Memory B cell (primary cell): ENCODE measurements at regions not wholly inside any gene's neighbourhood (a gene's known extent, or its start where the extent isn't known, plus 50 kb on each side); places are given as distances from the start of the nearest gene placed in this dataset.

Experiments used
- ATAC-seq: fragments of 150-1000 bp; cut with Tn5 transposase; 2 replicates; pipeline ENCODE4 v1.10.0; 2021; ENCODE audit warnings: low read depth, mild to moderate bottlenecking, moderate library complexity
- DNase-seq, 2 donors: peaks; one replicate each; pipeline ENCODE4 v3.0.0; 2022; ENCODE audit warnings: low spot score in 2 of 2
- H3K27ac Mint-ChIP-seq: one replicate; pipeline ENCODE4 v1.8.0; 2022; ENCODE audit warnings: mild to moderate bottlenecking, moderate library complexity, mixed read lengths
- H3K27me3 Mint-ChIP-seq: one replicate; pipeline ENCODE4 v1.8.0; 2022; ENCODE audit warnings: mixed read lengths
- H3K36me3 Mint-ChIP-seq: one replicate; pipeline ENCODE4 v1.8.0; 2022; ENCODE audit warnings: mild to moderate bottlenecking, mixed read lengths
- H3K4me1 Mint-ChIP-seq: one replicate; pipeline ENCODE4 v1.8.0; 2022; ENCODE audit warnings: mixed read lengths
- H3K4me3 Mint-ChIP-seq: one replicate; pipeline ENCODE4 v1.8.0; 2022; ENCODE audit warnings: mild to moderate bottlenecking, moderate library complexity, mixed read lengths
- H3K9me3 Mint-ChIP-seq: one replicate; pipeline ENCODE4 v1.8.0; 2022; ENCODE audit warnings: mixed read lengths

DNA sequence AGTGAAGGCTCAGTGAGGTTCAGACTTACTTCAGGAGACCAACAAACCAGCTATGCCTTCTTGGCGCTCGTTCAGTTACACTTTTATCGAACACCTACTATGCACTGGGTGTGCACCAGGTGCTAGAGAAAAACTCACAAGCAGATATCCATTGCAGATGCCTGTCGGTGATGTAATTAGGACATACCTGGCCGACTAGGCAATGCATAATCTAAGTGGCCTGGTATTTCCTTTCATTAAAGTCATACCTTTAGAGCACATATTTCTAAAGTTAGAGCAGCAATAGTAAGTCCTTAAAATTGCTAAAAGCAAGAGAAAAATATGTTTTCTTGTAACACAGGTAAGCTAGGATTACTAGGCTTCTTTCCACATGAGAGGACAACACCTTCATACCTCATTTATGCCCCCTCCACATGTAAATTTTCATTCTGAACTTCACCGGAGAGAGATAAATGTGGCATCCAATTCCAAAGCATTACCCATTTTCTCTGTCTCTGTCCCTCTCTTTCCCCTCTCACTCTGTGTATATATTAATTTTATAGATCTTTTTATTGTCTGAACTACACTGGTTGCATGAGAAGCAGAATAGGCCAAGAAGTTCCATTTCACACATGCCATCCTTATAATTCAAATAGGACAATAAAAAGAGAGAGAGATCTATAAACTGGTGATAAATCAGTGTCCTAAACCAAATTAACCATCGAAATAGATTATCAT is 242.2 kb downstream of the SPTSSA start:
- Mint-ChIP-seq H3K27ac (no peak overlapping the region), H3K4me3 (no peak overlapping the region), H3K27me3 (peaks cover 12% of the 10 kb centered on the region), H3K9me3 (no peaks in the 10 kb centered on the region), H3K4me1 (no peaks in the 10 kb centered on the region), H3K36me3 (no peaks in the 10 kb centered on the region)
- DNase-seq (no peak), ATAC-seq (no peak)

DNA sequence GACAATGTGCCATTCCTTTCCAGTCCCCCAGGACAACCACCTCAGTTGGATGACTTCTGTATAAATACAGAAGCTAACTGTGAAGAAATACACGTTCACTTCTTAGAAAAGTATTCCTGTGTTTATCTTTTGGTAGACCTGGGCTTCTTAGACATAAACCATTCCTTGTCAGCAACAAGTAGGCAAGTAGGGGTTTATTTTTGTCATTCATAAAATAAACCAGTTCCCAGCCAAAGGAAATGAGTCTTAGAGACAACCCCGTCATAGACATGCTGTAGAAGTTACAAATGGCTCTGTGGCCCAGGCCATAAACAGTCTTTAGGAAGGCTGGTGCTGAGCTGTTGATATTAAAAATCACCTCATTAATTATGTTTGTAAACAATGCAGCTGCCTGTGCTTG is 243.2 kb downstream of the SPTSSA start:
- DNase-seq (no peak), ATAC-seq (no peak)
- Mint-ChIP-seq H3K27ac (no peak overlapping the region), H3K4me3 (no peak overlapping the region), H3K27me3 (peaks cover 7% of the 10 kb centered on the region), H3K4me1 (no peaks in the 10 kb centered on the region), H3K36me3 (no peaks in the 10 kb centered on the region), H3K9me3 (no peaks in the 10 kb centered on the region)

GRCh38 chr14:34214961-34215360 is 247.1 kb downstream of the SPTSSA start:
- Mint-ChIP-seq H3K4me3 (no peak overlapping the region), H3K36me3 (no peaks in the 10 kb centered on the region), H3K9me3 (no peaks in the 10 kb centered on the region), H3K27me3 (peaks cover 5% of the 10 kb centered on the region), H3K27ac (no peak overlapping the region), H3K4me1 (no peaks in the 10 kb centered on the region)
- DNase-seq: no peak
- no peak for ATAC-seq

GRCh38 chr14:34213332-34213731 is 248.7 kb downstream of the SPTSSA start:
- H3K4me1 Mint-ChIP-seq: no peaks in the 10 kb centered on the region
- H3K27me3 Mint-ChIP-seq: peaks cover 8% of the 10 kb centered on the region
- ATAC-seq (no peak), DNase-seq (no peak)
- H3K27ac Mint-ChIP-seq: no peak overlapping the region
- no peaks in the 10 kb centered on the region for H3K36me3 Mint-ChIP-seq
- H3K4me3 Mint-ChIP-seq: no peak overlapping the region
- H3K9me3 Mint-ChIP-seq: no peaks in the 10 kb centered on the region

DNA sequence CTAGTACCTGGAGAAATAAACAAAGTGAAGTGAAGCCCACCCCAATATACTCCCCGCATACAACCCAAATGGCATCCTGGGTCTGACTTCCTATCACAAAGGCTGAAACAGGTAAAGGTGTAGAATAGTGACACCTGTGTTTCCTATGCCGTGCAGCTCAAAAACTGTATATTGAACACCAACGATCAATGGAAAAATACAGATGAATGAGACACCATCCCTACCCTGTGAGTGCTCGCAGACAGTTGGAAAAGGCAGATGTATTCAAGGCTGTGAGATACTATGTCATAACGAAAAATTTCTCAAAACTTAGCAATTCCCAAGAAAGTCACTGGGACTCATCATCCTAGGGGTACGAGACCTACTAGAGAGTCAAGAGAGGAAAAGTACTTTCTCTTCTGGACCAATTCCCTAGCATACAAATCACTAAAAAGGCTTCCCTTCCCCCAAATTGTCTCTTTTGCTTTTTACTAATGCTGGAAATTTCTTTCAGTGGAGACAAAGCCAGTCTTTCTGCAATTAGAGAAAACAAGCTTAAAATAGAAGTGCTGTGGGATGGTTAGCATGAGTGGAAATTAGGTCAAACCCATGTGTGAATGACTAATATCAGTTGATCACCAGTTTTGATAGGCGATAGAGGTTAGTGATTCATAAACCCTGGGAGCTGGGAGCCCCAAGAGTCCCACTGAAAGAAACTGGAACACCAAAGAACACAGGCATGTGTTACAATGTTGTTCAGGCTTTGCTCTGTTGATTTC is 249.7 kb downstream of the SPTSSA start:
- no peak overlapping the region for H3K4me3 Mint-ChIP-seq
- no peaks in the 10 kb centered on the region for H3K36me3 Mint-ChIP-seq
- no peak for DNase-seq
- no peak for ATAC-seq
- H3K27me3 Mint-ChIP-seq: peaks cover 8% of the 10 kb centered on the region
- H3K4me1 Mint-ChIP-seq: no peaks in the 10 kb centered on the region
- H3K9me3 Mint-ChIP-seq: no peaks in the 10 kb centered on the region
- no peak overlapping the region for H3K27ac Mint-ChIP-seq

GRCh38 chr14:34211732-34212131 is 250.3 kb downstream of the SPTSSA start:
- Mint-ChIP-seq H3K9me3 (no peaks in the 10 kb centered on the region), H3K27ac (no peak overlapping the region), H3K27me3 (peaks cover 8% of the 10 kb centered on the region), H3K36me3 (no peaks in the 10 kb centered on the region), H3K4me1 (no peaks in the 10 kb centered on the region), H3K4me3 (no peak overlapping the region)
- DNase-seq (no peak), ATAC-seq (no peak)

DNA sequence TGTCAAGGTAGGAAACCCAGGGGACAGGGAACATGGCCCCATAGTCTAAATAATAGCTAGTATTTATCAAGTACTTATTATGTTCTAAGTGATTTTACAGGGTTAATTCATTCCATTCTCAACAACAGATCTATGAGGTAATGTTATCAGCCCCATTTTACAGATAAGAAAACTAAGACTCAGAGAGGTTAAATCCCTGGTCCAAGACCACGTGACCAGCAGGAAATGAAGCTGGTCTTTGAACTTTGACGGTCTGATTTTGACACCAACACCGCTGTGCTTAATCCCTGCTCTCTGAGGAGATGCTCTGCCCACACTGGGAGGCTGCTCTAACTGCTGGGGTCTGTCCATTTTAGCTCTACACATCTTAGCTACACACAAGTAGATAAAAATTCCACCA is 253.5 kb downstream of the SPTSSA start:
- H3K4me1 Mint-ChIP-seq: no peaks in the 10 kb centered on the region
- ATAC-seq (no peak), DNase-seq (no peak)
- H3K4me3 Mint-ChIP-seq: no peak overlapping the region
- H3K27me3 Mint-ChIP-seq: peaks cover 8% of the 10 kb centered on the region
- H3K9me3 Mint-ChIP-seq: peaks cover 10% of the 10 kb centered on the region
- peaks cover 4% of the 10 kb centered on the region for H3K36me3 Mint-ChIP-seq
- no peak overlapping the region for H3K27ac Mint-ChIP-seq

DNA sequence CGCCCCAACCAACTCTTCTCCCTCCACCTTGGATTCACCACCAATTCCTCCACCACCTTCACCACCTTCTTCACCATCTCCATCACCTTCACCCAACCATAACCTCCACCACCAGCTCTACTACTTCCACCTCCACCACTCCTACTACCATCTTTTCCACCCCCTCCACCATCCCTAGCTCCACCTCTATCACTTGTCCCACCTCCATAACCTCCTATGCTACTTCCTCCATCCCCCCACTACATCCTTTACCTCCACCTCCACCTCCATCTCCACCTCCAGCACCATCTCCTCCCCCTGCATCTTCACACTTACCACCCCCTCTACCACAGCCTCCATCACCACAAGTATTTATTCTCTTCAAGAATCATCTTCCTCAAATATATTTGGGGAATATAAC is 254.9 kb upstream of the EGLN3 start:
- no peaks in the 10 kb centered on the region for H3K4me1 Mint-ChIP-seq
- no peak overlapping the region for H3K27ac Mint-ChIP-seq
- ATAC-seq (no peak), DNase-seq (no peak)
- H3K27me3 Mint-ChIP-seq: peaks cover 3% of the 10 kb centered on the region
- H3K36me3 Mint-ChIP-seq: peaks cover 4% of the 10 kb centered on the region
- H3K4me3 Mint-ChIP-seq: no peak overlapping the region
- peaks cover 10% of the 10 kb centered on the region for H3K9me3 Mint-ChIP-seq

GRCh38 chr14:34204774-34205173 is 253.9 kb upstream of the EGLN3 start:
- Mint-ChIP-seq H3K36me3 (peaks cover 4% of the 10 kb centered on the region), H3K4me3 (no peak overlapping the region), H3K27me3 (peaks cover 1% of the 10 kb centered on the region), H3K27ac (no peak overlapping the region), H3K4me1 (no peaks in the 10 kb centered on the region), H3K9me3 (peaks cover 10% of the 10 kb centered on the region)
- DNase-seq (no peak), ATAC-seq (no peak)

DNA sequence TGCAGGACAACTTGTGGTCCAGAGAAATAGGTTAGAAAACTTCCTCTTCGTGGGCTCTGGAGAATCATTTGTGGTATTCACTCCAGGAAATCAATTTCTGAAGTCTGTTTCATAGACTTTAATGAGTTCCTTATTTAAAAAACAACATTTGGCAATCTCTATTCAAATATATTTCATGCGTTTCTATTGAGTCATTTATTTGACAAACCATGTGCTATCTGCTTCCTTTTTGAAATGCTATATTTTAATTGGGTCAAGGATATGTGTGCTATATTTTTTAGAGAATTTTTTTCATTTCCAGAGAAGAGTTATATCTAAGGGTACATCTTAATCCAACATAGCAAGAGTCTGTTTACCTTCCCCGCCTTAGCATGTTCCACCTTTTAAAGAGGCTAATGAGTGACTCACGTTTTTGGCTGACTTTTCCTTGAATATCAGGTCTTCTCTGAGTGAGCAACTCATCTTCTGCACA is 252.4 kb upstream of the EGLN3 start:
- Mint-ChIP-seq H3K27ac (no peak overlapping the region), H3K36me3 (peaks cover 4% of the 10 kb centered on the region), H3K9me3 (peaks cover 10% of the 10 kb centered on the region), H3K4me3 (no peak overlapping the region), H3K4me1 (no peaks in the 10 kb centered on the region), H3K27me3 (no peaks in the 10 kb centered on the region)
- no peak for DNase-seq
- ATAC-seq: no peak

DNA sequence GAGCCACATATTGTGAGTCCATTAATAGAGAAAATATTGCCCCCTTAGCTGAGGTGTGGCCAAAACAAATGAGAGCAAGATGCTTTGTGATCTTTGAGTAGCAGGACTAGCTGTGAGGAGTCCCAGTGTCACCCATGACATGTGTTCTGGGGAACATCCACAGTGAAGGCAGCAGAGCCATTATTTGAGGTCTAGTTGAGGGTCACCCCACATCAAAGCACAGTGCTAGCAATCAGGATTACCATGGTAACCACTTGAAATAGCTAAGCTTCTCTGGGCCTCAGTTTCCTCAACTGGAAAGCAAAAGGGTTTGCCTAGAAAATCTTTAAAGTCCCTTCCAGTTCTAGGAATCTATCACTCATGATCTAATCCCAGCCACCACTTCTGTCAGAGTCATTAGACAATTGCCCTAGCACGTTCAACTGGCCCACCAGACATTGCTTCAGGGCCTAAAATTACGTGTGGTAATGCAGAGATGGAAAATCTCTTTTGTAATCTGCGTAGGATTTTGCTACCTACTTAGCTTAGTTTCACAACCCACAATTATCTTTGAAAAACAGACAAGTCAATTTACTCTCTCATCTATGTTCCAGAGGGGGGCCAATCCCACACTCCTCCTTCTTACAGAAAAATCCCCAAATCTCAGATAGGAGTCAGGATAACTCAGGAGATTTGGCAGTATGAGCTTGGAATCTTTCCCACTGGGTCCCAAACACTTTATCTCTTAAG is 251.2 kb upstream of the EGLN3 start:
- no peak for DNase-seq
- H3K36me3 Mint-ChIP-seq: peaks cover 4% of the 10 kb centered on the region
- no peak overlapping the region for H3K4me3 Mint-ChIP-seq
- H3K4me1 Mint-ChIP-seq: no peaks in the 10 kb centered on the region
- H3K27ac Mint-ChIP-seq: no peak overlapping the region
- H3K27me3 Mint-ChIP-seq: peaks cover under 1% of the 10 kb centered on the region
- peaks cover 10% of the 10 kb centered on the region for H3K9me3 Mint-ChIP-seq
- no peak for ATAC-seq

DNA sequence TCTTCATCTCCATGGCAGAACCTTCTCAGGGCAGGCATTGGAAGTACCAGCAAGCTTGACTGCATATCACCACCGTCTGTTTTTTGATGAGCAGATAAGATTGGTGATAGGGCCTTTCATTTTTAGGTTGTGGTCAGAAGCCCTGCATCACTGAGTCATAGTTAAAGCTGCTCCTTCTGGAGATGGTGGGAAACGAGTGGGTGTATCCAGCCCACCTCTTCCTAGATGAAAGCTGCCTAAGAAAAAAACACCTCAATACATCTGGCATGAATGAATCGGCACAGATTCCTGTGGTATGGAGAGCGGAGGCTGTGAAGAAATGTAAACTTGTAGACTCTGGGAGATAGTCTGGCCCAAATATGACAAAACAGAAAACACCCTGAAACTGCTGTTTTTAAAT is 248.7 kb upstream of the EGLN3 start:
- H3K9me3 Mint-ChIP-seq: peaks cover 3% of the 10 kb centered on the region
- no peaks in the 10 kb centered on the region for H3K4me1 Mint-ChIP-seq
- H3K27me3 Mint-ChIP-seq: peaks cover 3% of the 10 kb centered on the region
- no peak overlapping the region for H3K4me3 Mint-ChIP-seq
- DNase-seq (no peak), ATAC-seq (no peak)
- no peak overlapping the region for H3K27ac Mint-ChIP-seq
- no peaks in the 10 kb centered on the region for H3K36me3 Mint-ChIP-seq

GRCh38 chr14:34198096-34198495 is 247.2 kb upstream of the EGLN3 start:
- Mint-ChIP-seq H3K4me1 (no peaks in the 10 kb centered on the region), H3K27ac (no peak overlapping the region)

GRCh38 chr14:34195964-34196363 is 245.1 kb upstream of the EGLN3 start:
- Mint-ChIP-seq H3K27me3 (peaks cover 3% of the 10 kb centered on the region), H3K9me3 (peaks cover 2% of the 10 kb centered on the region)

More at GRCh38 chr14:34198096-34198495, 247.2 kb upstream of the EGLN3 start:
- H3K27me3 Mint-ChIP-seq: peaks cover 3% of the 10 kb centered on the region
- no peak overlapping the region for H3K4me3 Mint-ChIP-seq
- H3K9me3 Mint-ChIP-seq: peaks cover 2% of the 10 kb centered on the region
- H3K36me3 Mint-ChIP-seq: no peaks in the 10 kb centered on the region
- no peak for DNase-seq
- no peak for ATAC-seq

More at GRCh38 chr14:34195964-34196363, 245.1 kb upstream of the EGLN3 start:
- Mint-ChIP-seq H3K4me1 (no peaks in the 10 kb centered on the region), H3K4me3 (no peak overlapping the region), H3K36me3 (no peaks in the 10 kb centered on the region), H3K27ac (no peak overlapping the region)
- ATAC-seq (no peak), DNase-seq (no peak)
